ENCODE measurements at regions not wholly inside any gene's neighbourhood (a gene's known extent, or its start where the extent isn't known, plus 50 kb on each side); places are given as distances from the start of the nearest gene placed in this dataset.

DNA sequence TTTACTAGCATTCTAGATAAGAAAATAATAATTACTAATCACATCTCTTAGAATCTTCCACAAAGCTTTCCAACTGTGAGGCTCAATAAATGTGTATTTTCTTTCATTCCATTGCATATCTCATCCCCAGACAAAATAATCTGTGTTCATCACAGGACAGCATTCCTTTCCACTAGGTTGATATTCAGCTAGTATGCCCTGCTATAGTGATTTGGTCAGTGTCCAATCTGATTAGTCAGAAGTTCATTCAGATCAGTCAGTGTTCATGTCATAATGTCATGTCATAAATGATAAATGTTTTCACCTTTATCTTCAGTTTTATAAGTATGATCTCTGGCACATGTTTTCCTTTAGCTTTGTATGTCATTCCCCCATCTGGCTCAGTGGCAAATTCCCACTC is 611.4 kb downstream of the KCTD8 start:
- TF ChIP-seq, protein P1, sequence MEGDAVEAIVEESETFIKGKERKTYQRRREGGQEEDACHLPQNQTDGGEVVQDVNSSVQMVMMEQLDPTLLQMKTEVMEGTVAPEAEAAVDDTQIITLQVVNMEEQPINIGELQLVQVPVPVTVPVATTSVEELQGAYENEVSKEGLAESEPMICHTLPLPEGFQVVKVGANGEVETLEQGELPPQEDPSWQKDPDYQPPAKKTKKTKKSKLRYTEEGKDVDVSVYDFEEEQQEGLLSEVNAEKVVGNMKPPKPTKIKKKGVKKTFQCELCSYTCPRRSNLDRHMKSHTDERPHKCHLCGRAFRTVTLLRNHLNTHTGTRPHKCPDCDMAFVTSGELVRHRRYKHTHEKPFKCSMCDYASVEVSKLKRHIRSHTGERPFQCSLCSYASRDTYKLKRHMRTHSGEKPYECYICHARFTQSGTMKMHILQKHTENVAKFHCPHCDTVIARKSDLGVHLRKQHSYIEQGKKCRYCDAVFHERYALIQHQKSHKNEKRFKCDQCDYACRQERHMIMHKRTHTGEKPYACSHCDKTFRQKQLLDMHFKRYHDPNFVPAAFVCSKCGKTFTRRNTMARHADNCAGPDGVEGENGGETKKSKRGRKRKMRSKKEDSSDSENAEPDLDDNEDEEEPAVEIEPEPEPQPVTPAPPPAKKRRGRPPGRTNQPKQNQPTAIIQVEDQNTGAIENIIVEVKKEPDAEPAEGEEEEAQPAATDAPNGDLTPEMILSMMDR (IDR thresholded peaks at IDR 0.05) = no peak
- no peak for TF ChIP-seq POLR2A (IDR thresholded peaks at IDR 0.05)
